Panc1 (cell line): ENCODE measurements at regions not wholly inside any gene's neighbourhood (a gene's known extent, or its start where the extent isn't known, plus 50 kb on each side); places are given as distances from the start of the nearest gene placed in this dataset.

Source experiments
- ATAC-seq: fragments of 200-7000 bp; cut with Tn5 transposase; 2 replicates; pipeline ENCODE4 v1.9.1; 2020; ENCODE audit warnings: mild to moderate bottlenecking, moderate library complexity
- BruUV-seq: library from RNA; stranded (reverse); fragments of 400-500 nt; replicated peaks from 2 replicates; lab custom pipeline; 2021; lab: Mats Ljungman, UMichigan
- CTCF ChIA-PET: fragments of 300-600 bp; sonication (Branson Sonifier 250); formaldehyde crosslinking; loops from one replicate; lab custom pipeline; 2022; ENCODE audit warnings: antibody characterized with exemption; lab: Charles Lee
- POLR2A ChIA-PET: fragments of 300-600 bp; sonication (Branson Sonifier 250); formaldehyde crosslinking; loops from one replicate; lab custom pipeline; 2022; ENCODE audit warnings: antibody characterized with exemption; lab: Charles Lee
- DNase-seq: peaks from one replicate; pipeline ENCODE4 v3.0.0-alpha.2; 2010; ENCODE audit warnings: low read depth, low spot score
- H3K27ac ChIP-seq: 2 replicates; pipeline ENCODE4 v1.5.1; 2011; ENCODE audit warnings: mild to moderate bottlenecking, low read length, inconsistent platforms
- H3K27me3 ChIP-seq: fragments of 200-500 bp; sonication (Bioruptor generic); 2 replicates; pipeline ENCODE4 v1.6.0; 2014; ENCODE audit warnings: low read length, inconsistent platforms; ENCODE audit not compliant: control insufficient read depth, insufficient read depth
- H3K36me3 ChIP-seq: fragments of 200-500 bp; sonication (Bioruptor generic); 2 replicates; pipeline ENCODE4 v1.5.1; 2014; ENCODE audit warnings: inconsistent platforms, mild to moderate bottlenecking, low read length, moderate library complexity; ENCODE audit not compliant: control insufficient read depth, insufficient read depth
- H3K4me1 ChIP-seq: 2 replicates; pipeline ENCODE4 v1.5.1; 2011; ENCODE audit warnings: inconsistent platforms, mild to moderate bottlenecking, low read length, moderate library complexity; ENCODE audit not compliant: control insufficient read depth, insufficient read depth
- H3K4me3 ChIP-seq, 2 experiments: 2 replicates each; pipeline ENCODE4 v1.5.1; 2011 to 2012; ENCODE audit warnings: low read depth in 2 of 2, low read length in 2 of 2, mild to moderate bottlenecking in 2 of 2, inconsistent platforms in 1 of 2, moderate library complexity in 1 of 2
- H3K9me3 ChIP-seq: fragments of 200-500 bp; sonication (Bioruptor generic); 2 replicates; pipeline ENCODE4 v1.5.1; 2014; ENCODE audit warnings: low read depth, mild to moderate bottlenecking, inconsistent platforms, low read length, moderate library complexity; ENCODE audit not compliant: control insufficient read depth, insufficient read depth
- CTCF ChIP-seq: fragments of 450-650 bp; IDR thresholded peaks from 2 replicates; pipeline ENCODE4 v1.5.1; 2017; ENCODE audit warnings: mild to moderate bottlenecking
- POLR2AphosphoS5 ChIP-seq: IDR thresholded peaks from 2 replicates; pipeline ENCODE4 v1.6.1; 2012; ENCODE audit warnings: mild to moderate bottlenecking, low read depth, low read length, moderate library complexity
- REST ChIP-seq, 2 experiments: IDR thresholded peaks; 2 replicates each; pipeline ENCODE4 v1.6.1; 2011 to 2012; ENCODE audit warnings: low read depth in 2 of 2, control low read depth in 1 of 2, low read length in 1 of 2, mild to moderate bottlenecking in 1 of 2, moderate library complexity in 1 of 2; ENCODE audit not compliant: insufficient read depth in 1 of 2
- SIN3A ChIP-seq: IDR thresholded peaks from 2 replicates; pipeline ENCODE4 v1.6.1; 2012; ENCODE audit warnings: low read depth, mild to moderate bottlenecking, low read length, moderate library complexity, borderline replicate concordance; ENCODE audit not compliant: insufficient read depth
- TCF7L2 ChIP-seq: IDR thresholded peaks from 2 replicates; pipeline ENCODE4 v1.6.1; 2011; ENCODE audit warnings: mild to moderate bottlenecking, low read depth, low read length, inconsistent platforms
- in situ Hi-C: cut with HindIII; loops from 2 replicates; pipeline ENCODE4 v1.10.0; 2016; ENCODE audit warnings: low sequenced_read_pairs, low pct_unique_long_range_greater_than_20kb
- intact Hi-C: fragments of 100-400 bp; cut with micrococcal nuclease; formaldehyde crosslinking; loops from one replicate; pipeline ENCODE4 v1.10.0; 2022; ENCODE audit not compliant: unreplicated experiment

- DNase-seq (no peak), ATAC-seq (no peak)
- in situ Hi-C loops (no loop called here), intact Hi-C loops (no loop called here)
- CTCF ChIA-PET: no interaction called here
- H3K36me3 ChIP-seq: no peaks in the 10 kb centered on the region
- H3K9me3 ChIP-seq: no peaks in the 10 kb centered on the region
- H3K27ac ChIP-seq: no peak overlapping the region
- TF ChIP-seq REST (IDR thresholded peaks at IDR 0.05; ENCODE audit: insufficient read depth in 1 of 2, low read depth in 2 of 2, low read length in 1 of 2) (no peak), CTCF (no peak), POLR2AphosphoS5 (no peak), SIN3A (no peak), TCF7L2 (no peak)
- no peaks in the 10 kb centered on the region for H3K4me1 ChIP-seq
- BruUV-seq: no TSS peak
- no peaks in the 10 kb centered on the region for H3K27me3 ChIP-seq
- POLR2A ChIA-PET: no interaction called here
- no peak overlapping the region for H3K4me3 ChIP-seq
Observed at GRCh38 chr3:168273036-168273435, 177.3 kb upstream of the GOLIM4 start.

GRCh38 chr3:168272343-168272985, 176.7 kb upstream of the GOLIM4 start:
- CTCF ChIA-PET: no interaction called here
- H3K27ac ChIP-seq: no peak overlapping the region
- DNase-seq (no peak), ATAC-seq (no peak)
- intact Hi-C loops (no loop called here), in situ Hi-C loops (no loop called here)
- no peaks in the 10 kb centered on the region for H3K4me1 ChIP-seq
- no TSS peak for BruUV-seq
- no peak for TF ChIP-seq TCF7L2
- no peak for TF ChIP-seq POLR2AphosphoS5
- no peak for TF ChIP-seq REST (IDR thresholded peaks at IDR 0.05; ENCODE audit: insufficient read depth in 1 of 2, low read depth in 2 of 2, low read length in 1 of 2)
- TF ChIP-seq CTCF: no peak
- no peak for TF ChIP-seq SIN3A
- H3K27me3 ChIP-seq: no peaks in the 10 kb centered on the region
- no peaks in the 10 kb centered on the region for H3K9me3 ChIP-seq
- no peak overlapping the region for H3K4me3 ChIP-seq
- POLR2A ChIA-PET: no interaction called here
- H3K36me3 ChIP-seq: no peaks in the 10 kb centered on the region
